ENCODE measurements at regions not wholly inside any gene's neighbourhood (a gene's known extent, or its start where the extent isn't known, plus 50 kb on each side); places are given as distances from the start of the nearest gene placed in this dataset.

DNA sequence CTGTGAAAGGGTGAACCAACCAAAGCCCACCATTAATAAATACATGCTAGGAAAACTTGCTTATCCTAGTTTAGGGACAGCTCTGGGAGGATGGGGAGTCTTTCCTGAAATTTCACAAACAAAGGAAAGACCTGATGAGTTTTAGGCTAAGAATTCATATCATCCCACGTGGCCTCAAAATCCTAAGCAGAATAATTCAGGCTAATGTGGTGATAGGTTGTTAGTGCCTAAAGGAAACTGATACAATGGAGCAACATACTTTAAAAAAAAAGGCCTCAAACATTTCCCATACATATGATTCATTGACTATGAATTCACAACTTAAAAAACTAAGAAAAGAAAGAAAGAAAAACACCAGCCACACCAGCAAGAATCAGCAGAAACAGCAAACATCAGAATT is 126.9 kb upstream of the CNTN4 start:
- no peak for ATAC-seq
- no peak overlapping the region for H3K4me3 Mint-ChIP-seq
- H3K36me3 Mint-ChIP-seq, result peaks cover 13% of the 10 kb centered on the region
- H3K9me3 Mint-ChIP-seq, result peaks cover 23% of the 10 kb centered on the region
- no peak overlapping the region for H3K27ac Mint-ChIP-seq
- H3K4me1 Mint-ChIP-seq (ENCODE audit: low read depth in 2 of 2), result no peaks in the 10 kb centered on the region
- DNase-seq (ENCODE audit: low spot score), result no peak
- no peaks in the 10 kb centered on the region for H3K27me3 Mint-ChIP-seq

DNA sequence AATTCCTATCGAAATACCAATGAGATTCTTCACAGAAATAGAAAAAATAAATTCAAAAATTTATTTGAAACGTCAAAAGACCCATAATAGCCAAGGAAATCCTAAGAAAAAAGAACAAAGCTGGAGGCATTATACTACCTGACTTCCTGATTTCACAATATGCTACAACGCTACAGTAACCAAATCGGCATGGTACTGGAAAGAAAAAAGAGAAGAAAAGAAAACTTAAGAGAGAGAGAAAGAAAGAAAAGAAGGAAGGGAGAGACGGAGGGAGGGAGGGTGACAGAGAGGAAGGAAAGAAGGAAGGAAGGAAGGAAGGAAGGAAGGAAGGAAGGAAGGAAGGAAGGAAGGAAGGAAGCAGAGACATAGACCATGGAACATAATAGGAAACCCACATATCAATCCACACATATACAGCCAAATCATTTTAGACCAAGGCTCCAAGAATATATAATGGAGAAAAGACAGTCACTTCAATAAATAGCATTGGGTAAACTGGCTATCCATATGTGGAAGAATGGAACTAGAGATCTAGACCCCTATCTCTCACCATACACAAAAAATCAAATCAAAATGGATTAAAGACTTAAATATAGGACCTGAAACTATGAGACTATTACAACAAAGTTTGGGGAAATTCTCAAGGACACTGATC is 118.6 kb upstream of the CNTN4 start:
- Mint-ChIP-seq H3K4me1 (ENCODE audit: low read depth in 2 of 2) (no peaks in the 10 kb centered on the region), H3K9me3 (peaks cover 32% of the 10 kb centered on the region), H3K27ac (no peak overlapping the region), H3K36me3 (peaks cover 6% of the 10 kb centered on the region), H3K4me3 (no peak overlapping the region), H3K27me3 (no peaks in the 10 kb centered on the region)
- no peak for DNase-seq (ENCODE audit: low spot score)
- no peak for ATAC-seq

- DNase-seq (ENCODE audit: low spot score) (no peak), ATAC-seq (no peak)
- H3K9me3 Mint-ChIP-seq, result peaks cover 6% of the 10 kb centered on the region
- no peaks in the 10 kb centered on the region for H3K27me3 Mint-ChIP-seq
- no peaks in the 10 kb centered on the region for H3K36me3 Mint-ChIP-seq
- H3K27ac Mint-ChIP-seq, result no peak overlapping the region
- H3K4me3 Mint-ChIP-seq, result no peak overlapping the region
- H3K4me1 Mint-ChIP-seq (ENCODE audit: low read depth in 2 of 2), result no peaks in the 10 kb centered on the region
These were observed 110.7 kb upstream of the CNTN4 start for GRCh38 chr3:1987980-1988379.

- H3K36me3 Mint-ChIP-seq, result no peaks in the 10 kb centered on the region
These were observed 99.9 kb upstream of the CNTN4 start for GRCh38 chr3:1998739-1999138.

GRCh38 chr3:2001306-2002108 is 97.2 kb upstream of the CNTN4 start:
- peaks cover 17% of the 10 kb centered on the region for H3K9me3 Mint-ChIP-seq
- no peak overlapping the region for H3K27ac Mint-ChIP-seq
- H3K27me3 Mint-ChIP-seq, result no peaks in the 10 kb centered on the region
- ATAC-seq (no peak), DNase-seq (ENCODE audit: low spot score) (no peak)
- no peak overlapping the region for H3K4me3 Mint-ChIP-seq
- H3K36me3 Mint-ChIP-seq, result peaks cover 6% of the 10 kb centered on the region
- H3K4me1 Mint-ChIP-seq (ENCODE audit: low read depth in 2 of 2), result no peaks in the 10 kb centered on the region

More at GRCh38 chr3:1998739-1999138, 99.9 kb upstream of the CNTN4 start:
- no peak for DNase-seq (ENCODE audit: low spot score)
- Mint-ChIP-seq H3K4me1 (ENCODE audit: low read depth in 2 of 2) (no peaks in the 10 kb centered on the region), H3K27ac (no peak overlapping the region), H3K4me3 (no peak overlapping the region), H3K9me3 (peaks cover 12% of the 10 kb centered on the region), H3K27me3 (no peaks in the 10 kb centered on the region)
- no peak for ATAC-seq

DNA sequence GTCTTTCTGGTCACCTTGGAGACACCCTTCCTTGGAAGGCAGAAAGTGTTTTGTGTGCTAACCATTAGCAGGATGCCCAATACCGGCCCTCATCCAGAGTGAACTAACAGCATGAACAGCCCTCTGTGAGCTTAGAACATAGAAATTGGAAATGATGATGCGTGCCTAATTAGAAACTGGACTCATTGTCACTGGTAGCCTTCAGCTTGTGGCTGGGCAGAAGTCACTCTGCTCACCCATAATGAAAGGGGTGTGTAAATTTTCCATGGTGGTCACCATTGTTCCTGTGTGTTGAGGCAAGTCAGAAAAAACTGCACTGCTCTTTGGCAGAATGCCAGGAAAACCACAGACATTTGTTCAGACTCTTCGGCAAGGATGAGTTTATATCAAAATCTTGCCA is 74.7 kb upstream of the CNTN4 start:
- no peaks in the 10 kb centered on the region for H3K4me1 Mint-ChIP-seq (ENCODE audit: low read depth in 2 of 2)
- no peaks in the 10 kb centered on the region for H3K27me3 Mint-ChIP-seq
- H3K4me3 Mint-ChIP-seq, result no peak overlapping the region
- H3K36me3 Mint-ChIP-seq, result peaks cover 3% of the 10 kb centered on the region
- H3K9me3 Mint-ChIP-seq, result peaks cover 8% of the 10 kb centered on the region
- ATAC-seq (no peak), DNase-seq (ENCODE audit: low spot score) (no peak)
- H3K27ac Mint-ChIP-seq, result no peak overlapping the region

GRCh38 chr3:2024713-2025112 is 74.0 kb upstream of the CNTN4 start:
- ATAC-seq (no peak), DNase-seq (ENCODE audit: low spot score) (no peak)
- Mint-ChIP-seq H3K9me3 (peaks cover 11% of the 10 kb centered on the region), H3K4me3 (no peak overlapping the region), H3K27ac (no peak overlapping the region), H3K36me3 (peaks cover 6% of the 10 kb centered on the region), H3K4me1 (ENCODE audit: low read depth in 2 of 2) (no peaks in the 10 kb centered on the region), H3K27me3 (no peaks in the 10 kb centered on the region)

- H3K9me3 Mint-ChIP-seq, result peaks cover 18% of the 10 kb centered on the region
- no peaks in the 10 kb centered on the region for H3K27me3 Mint-ChIP-seq
- H3K36me3 Mint-ChIP-seq, result peaks cover 6% of the 10 kb centered on the region
- DNase-seq (ENCODE audit: low spot score), result no peak
- H3K27ac Mint-ChIP-seq, result no peak overlapping the region
- ATAC-seq, result no peak
- H3K4me1 Mint-ChIP-seq (ENCODE audit: low read depth in 2 of 2), result no peaks in the 10 kb centered on the region
- H3K4me3 Mint-ChIP-seq, result no peak overlapping the region
These were observed 69.1 kb upstream of the CNTN4 start for GRCh38 chr3:2029559-2029958.

DNA sequence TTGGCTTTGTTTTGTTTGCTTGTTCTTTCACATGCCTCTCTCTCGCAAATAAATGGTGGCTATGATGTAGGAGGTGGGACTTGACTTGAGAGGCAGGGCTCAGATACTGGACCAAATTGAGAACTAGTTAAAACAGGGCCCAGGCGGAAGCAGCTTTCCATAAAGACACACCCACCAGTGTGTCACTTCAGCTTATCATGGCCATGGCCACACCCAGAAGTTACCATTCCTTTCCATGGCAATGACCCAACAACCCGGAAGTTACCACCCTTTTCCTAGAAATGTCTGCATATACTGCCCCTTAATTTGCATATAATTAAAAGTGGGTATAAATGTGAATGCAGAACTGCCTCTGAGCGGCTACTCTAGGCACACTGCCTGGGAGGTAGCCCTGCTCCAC is 62.6 kb upstream of the CNTN4 start:
- H3K9me3 Mint-ChIP-seq, result peaks cover 18% of the 10 kb centered on the region
- H3K36me3 Mint-ChIP-seq, result no peaks in the 10 kb centered on the region
- no peak overlapping the region for H3K4me3 Mint-ChIP-seq
- H3K4me1 Mint-ChIP-seq (ENCODE audit: low read depth in 2 of 2), result no peaks in the 10 kb centered on the region
- no peak for DNase-seq (ENCODE audit: low spot score)
- no peak for ATAC-seq
- no peaks in the 10 kb centered on the region for H3K27me3 Mint-ChIP-seq
- no peak overlapping the region for H3K27ac Mint-ChIP-seq

GRCh38 chr3:2041931-2042330 is 56.7 kb upstream of the CNTN4 start:
- DNase-seq (ENCODE audit: low spot score) (no peak), ATAC-seq (no peak)
- peaks cover 23% of the 10 kb centered on the region for H3K9me3 Mint-ChIP-seq
- H3K4me1 Mint-ChIP-seq (ENCODE audit: low read depth in 2 of 2), result no peaks in the 10 kb centered on the region
- no peaks in the 10 kb centered on the region for H3K27me3 Mint-ChIP-seq
- no peaks in the 10 kb centered on the region for H3K36me3 Mint-ChIP-seq
- H3K27ac Mint-ChIP-seq, result no peak overlapping the region
- no peak overlapping the region for H3K4me3 Mint-ChIP-seq

All from natural killer cell treated with Interleukin-12 subunit alpha and Interleukin-12 subunit beta and Interleukin-15 and Interleukin-18, amount 100 ng/mL, for 72 hours (primary cell).